Hematopoietic multipotent progenitor cell treated with erythropoietin and hydrocortisone succinate and interleukin-3 and kit ligand, for 15 days (in vitro differentiated cells): ENCODE measurements at regions not wholly inside any gene's neighbourhood (a gene's known extent, or its start where the extent isn't known, plus 50 kb on each side); places are given as distances from the start of the nearest gene placed in this dataset.
"Not testable (repeated sequence)": the region's sequence is repeated elsewhere in the genome, so short reads cannot be mapped to it uniquely, and the experiment has no call there.

Experiments used
- DNase-seq: peaks from one replicate; pipeline ENCODE4 v3.0.0-alpha.2; 2015; ENCODE audit warnings: low spot score

GRCh38 chr13:85212692-85213091 is 586.5 kb downstream of the SLITRK6 start:
- no peak for DNase-seq

GRCh38 chr13:85204668-85205344 is 594.4 kb downstream of the SLITRK6 start:
- DNase-seq, result no peak

- DNase-seq, result no peak
Measured at GRCh38 chr13:85197431-85197830, 601.8 kb downstream of the SLITRK6 start.

- DNase-seq, result no peak
Measured at GRCh38 chr13:85194482-85194881, 604.7 kb downstream of the SLITRK6 start.

GRCh38 chr13:85191996-85192718 is 607.1 kb downstream of the SLITRK6 start:
- DNase-seq, result no peak

- no peak for DNase-seq
Measured at GRCh38 chr13:85186356-85187045, 612.7 kb downstream of the SLITRK6 start.

GRCh38 chr13:85174291-85174690 is 624.9 kb downstream of the SLITRK6 start:
- no peak for DNase-seq

GRCh38 chr13:85170372-85170771 is 628.8 kb downstream of the SLITRK6 start:
- no peak for DNase-seq

GRCh38 chr13:85166891-85167290 is 632.3 kb downstream of the SLITRK6 start:
- no peak for DNase-seq

- DNase-seq, result no peak
Measured at GRCh38 chr13:85163063-85163462, 636.2 kb downstream of the SLITRK6 start.

GRCh38 chr13:85148009-85148408 is 651.2 kb downstream of the SLITRK6 start:
- no peak for DNase-seq

GRCh38 chr13:85142351-85142927 is 656.8 kb downstream of the SLITRK6 start:
- DNase-seq, result no peak

- no peak for DNase-seq
Measured at GRCh38 chr13:85141401-85141800, 657.8 kb downstream of the SLITRK6 start.

- no peak for DNase-seq
Measured at GRCh38 chr13:85140192-85140591, 659.0 kb downstream of the SLITRK6 start.

GRCh38 chr13:85137516-85137915 is 661.7 kb downstream of the SLITRK6 start:
- DNase-seq, result no peak

GRCh38 chr13:85132986-85133385 is 666.2 kb downstream of the SLITRK6 start:
- DNase-seq, result no peak

- DNase-seq, result not testable (repeated sequence)
Measured at GRCh38 chr13:85123501-85123900, 675.7 kb downstream of the SLITRK6 start.

GRCh38 chr13:85108356-85108755 is 690.9 kb downstream of the SLITRK6 start:
- no peak for DNase-seq

- no peak for DNase-seq
Measured at GRCh38 chr13:85099245-85099644, 700.0 kb downstream of the SLITRK6 start.

GRCh38 chr13:85095418-85096272 is 703.6 kb downstream of the SLITRK6 start:
- no peak for DNase-seq

- no peak for DNase-seq
Measured at GRCh38 chr13:85093808-85094207, 705.4 kb downstream of the SLITRK6 start.
